NOMO-1 treated with dmso at 0.1 percent for 144 hours (cell line): ENCODE measurements at regions not wholly inside any gene's neighbourhood (a gene's known extent, or its start where the extent isn't known, plus 50 kb on each side); places are given as distances from the start of the nearest gene placed in this dataset.

Source experiments
- DNase-seq: peaks from one replicate; lab custom pipeline; 2025; ENCODE audit not compliant: unreplicated experiment; lab: John Stamatoyannopoulos, UW

- no peak for DNase-seq
These were observed 135.4 kb upstream of the SLC30A5 start for GRCh38 chr5:68958428-68958827.

GRCh38 chr5:68960456-68960855 is 133.4 kb upstream of the SLC30A5 start:
- no peak for DNase-seq

GRCh38 chr5:68960961-68961360 is 132.9 kb upstream of the SLC30A5 start:
- DNase-seq = no peak

GRCh38 chr5:68961762-68962161 is 132.1 kb upstream of the SLC30A5 start:
- DNase-seq = no peak

- no peak for DNase-seq
These were observed 130.9 kb upstream of the SLC30A5 start for GRCh38 chr5:68962757-68963484.

- no peak for DNase-seq
These were observed 129.1 kb upstream of the SLC30A5 start for GRCh38 chr5:68964679-68965078.

GRCh38 chr5:68965926-68966325 is 127.9 kb upstream of the SLC30A5 start:
- no peak for DNase-seq

GRCh38 chr5:68966596-68966995 is 127.2 kb upstream of the SLC30A5 start:
- no peak for DNase-seq

- no peak for DNase-seq
These were observed 125.4 kb upstream of the SLC30A5 start for GRCh38 chr5:68968429-68968828.

- DNase-seq = no peak
These were observed 123.2 kb upstream of the SLC30A5 start for GRCh38 chr5:68970617-68971016.

GRCh38 chr5:68973696-68974095 is 120.1 kb upstream of the SLC30A5 start:
- no peak for DNase-seq

GRCh38 chr5:68983043-68983442 is 110.8 kb upstream of the SLC30A5 start:
- no peak for DNase-seq

GRCh38 chr5:68983959-68984358 is 109.9 kb upstream of the SLC30A5 start:
- DNase-seq = no peak

GRCh38 chr5:68991279-68992084 is 102.3 kb upstream of the SLC30A5 start:
- no peak for DNase-seq

- DNase-seq = no peak
These were observed 99.2 kb upstream of the SLC30A5 start for GRCh38 chr5:68994645-68995044.

GRCh38 chr5:68995845-68996545 is 97.8 kb upstream of the SLC30A5 start:
- no peak for DNase-seq

- no peak for DNase-seq
These were observed 94.6 kb upstream of the SLC30A5 start for GRCh38 chr5:68999181-68999580.

- no peak for DNase-seq
These were observed 93.4 kb upstream of the SLC30A5 start for GRCh38 chr5:69000216-69000919.

- no peak for DNase-seq
These were observed 92.9 kb upstream of the SLC30A5 start for GRCh38 chr5:69000949-69001348.

- no peak for DNase-seq
These were observed 92.2 kb upstream of the SLC30A5 start for GRCh38 chr5:69001627-69002026.

- DNase-seq = no peak
These were observed 89.7 kb upstream of the SLC30A5 start for GRCh38 chr5:69004127-69004526.
